ENCODE measurements at regions not wholly inside any gene's neighbourhood (a gene's known extent, or its start where the extent isn't known, plus 50 kb on each side); places are given as distances from the start of the nearest gene placed in this dataset.

DNA sequence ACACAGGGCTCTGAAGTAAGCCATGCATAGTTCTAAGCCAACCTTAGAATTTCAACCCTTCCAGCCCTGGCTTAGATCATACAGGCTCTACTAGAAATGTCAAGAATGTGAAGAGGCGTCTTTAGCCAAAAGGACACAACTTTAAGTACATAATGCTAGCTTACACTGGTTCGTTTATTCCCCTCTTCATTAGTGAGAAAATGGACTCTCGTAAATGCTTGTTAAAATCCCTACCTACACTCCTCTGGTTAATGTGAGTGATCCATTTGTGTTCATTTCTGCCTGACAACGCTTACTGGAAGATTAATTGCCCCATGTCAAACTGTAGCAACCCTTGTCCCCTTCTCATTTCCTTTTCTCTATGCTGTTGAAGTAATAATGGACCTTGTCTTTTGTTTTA is 149.3 kb upstream of the POU5F2 start (continued):
- no peak for TF ChIP-seq ZNF614 (CRISPR knock-in tag; IDR thresholded peaks at IDR 0.05; ENCODE audit: borderline replicate concordance)

DNA sequence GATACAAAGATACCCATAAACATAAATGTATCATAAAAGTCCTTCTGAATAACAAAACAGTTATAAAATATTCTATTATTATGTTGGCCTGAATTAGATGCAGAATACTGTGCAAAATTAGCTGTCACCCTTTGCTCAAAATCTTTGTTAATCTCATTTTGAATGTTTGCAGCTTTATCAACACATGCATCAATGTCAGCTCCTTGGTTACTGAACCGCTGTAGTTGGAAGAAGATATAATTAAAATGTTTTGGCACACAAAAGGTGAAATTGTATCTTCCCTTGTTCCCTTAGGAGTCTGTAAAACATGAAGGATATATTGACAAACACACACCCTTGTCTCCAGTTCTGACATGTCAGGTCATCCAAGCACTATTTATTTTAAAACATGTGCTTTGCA is 146.3 kb upstream of the POU5F2 start:
- DNase-seq (ENCODE audit: low spot score) (no peak), FAIRE-seq (no peak), ATAC-seq (no peak)
- H3K4me2 ChIP-seq (ENCODE audit: low read depth, low read length), result no peak overlapping the region
- ChIA-PET POLR2A (no interaction called here), CTCF (ENCODE audit: low intra/inter-chr PET ratio, low total read pairs) (no interaction called here)
- 95% methylated on average over 1 of the region's 1 CpG for WGBS (ENCODE audit: low lambda C conversion rate)
- H4K20me1 ChIP-seq (ENCODE audit: insufficient read depth, low read length), result no peaks in the 10 kb centered on the region
- H3K27ac ChIP-seq (ENCODE audit: extremely low read length, insufficient read depth, low read length), result no peak overlapping the region
- H3K79me2 ChIP-seq (ENCODE audit: insufficient read depth, low read length), result no peaks in the 10 kb centered on the region
- no peaks in the 10 kb centered on the region for H3K9me3 ChIP-seq (ENCODE audit: low read length)
- H3K27me3 ChIP-seq (ENCODE audit: control insufficient read depth in 1 of 2, insufficient read depth in 2 of 2, low read length in 2 of 2), result no peaks in the 10 kb centered on the region
- TF ChIP-seq NRL (CRISPR knock-in tag; IDR thresholded peaks at IDR 0.05; ENCODE audit: borderline replicate concordance), result no peak
- TF ChIP-seq RBM39 (IDR thresholded peaks at IDR 0.05; ENCODE audit: low read depth, low read length, poor library complexity, severe bottlenecking), result no peak
- no peak for TF ChIP-seq HOXA7 (CRISPR knock-in tag; IDR thresholded peaks at IDR 0.05)
- H3K4me1 ChIP-seq (ENCODE audit: insufficient read depth, low read length), result peaks cover 28% of the 10 kb centered on the region
- no peak overlapping the region for H3K9ac ChIP-seq (ENCODE audit: insufficient read depth, low read depth, low read length)
- intact Hi-C loops (cut with micrococcal nuclease; ENCODE audit: unreplicated experiment) (no loop called here), in situ Hi-C loops (cut with HindIII; ENCODE audit: extremely low pct_ligation_motif_present, low pct_unique_long_range_greater_than_20kb) (no loop called here)
- H3K36me3 ChIP-seq (replicated peaks in 1 of 2; ENCODE audit: control insufficient read depth in 1 of 2, insufficient read depth in 2 of 2, low read length in 2 of 2), result no peaks in the 10 kb centered on the region
- no peak overlapping the region for H2AFZ ChIP-seq (ENCODE audit: low read length)
- no peak overlapping the region for H3K4me3 ChIP-seq (replicated peaks in 1 of 3; ENCODE audit: insufficient read depth in 1 of 3, low read depth in 2 of 3, low read length in 3 of 3)
- BruUV-seq (replicated peaks), result no TSS peak

DNA sequence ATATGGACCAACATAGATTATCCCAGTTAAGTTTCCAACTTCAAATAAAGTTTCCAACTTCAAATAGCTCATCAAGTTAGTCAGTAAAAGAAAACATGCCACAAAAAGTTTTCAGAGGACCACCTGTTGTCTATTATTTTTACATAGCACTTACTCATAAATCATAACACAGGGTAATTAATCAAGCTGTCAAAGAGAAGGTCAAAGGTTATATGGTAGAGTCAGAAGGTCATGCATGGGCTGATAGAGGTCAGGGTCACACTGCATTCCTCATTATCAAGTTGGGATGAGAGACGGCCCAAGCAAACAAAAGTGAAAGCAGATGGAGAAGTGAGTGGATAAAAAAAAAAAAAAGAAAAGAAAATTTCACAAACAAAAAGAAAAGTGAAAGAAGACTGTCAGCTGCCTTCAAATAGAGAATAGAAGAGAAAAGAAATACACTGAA is 145.5 kb upstream of the POU5F2 start:
- no peaks in the 10 kb centered on the region for H3K9me3 ChIP-seq (ENCODE audit: low read length)
- intact Hi-C loops (cut with micrococcal nuclease; ENCODE audit: unreplicated experiment), result no loop called here
- ChIA-PET POLR2A (no interaction called here), CTCF (ENCODE audit: low intra/inter-chr PET ratio, low total read pairs) (no interaction called here)
- no peaks in the 10 kb centered on the region for H3K27me3 ChIP-seq (ENCODE audit: control insufficient read depth in 1 of 2, insufficient read depth in 2 of 2, low read length in 2 of 2)
- WGBS (ENCODE audit: low lambda C conversion rate), result 58% methylated on average over 1 of the region's 1 CpG
- H2AFZ ChIP-seq (ENCODE audit: low read length), result no peak overlapping the region
- FAIRE-seq, result no peak
- no peak for ATAC-seq
- no peak overlapping the region for H3K9ac ChIP-seq (ENCODE audit: insufficient read depth, low read depth, low read length)
- H3K27ac ChIP-seq (ENCODE audit: extremely low read length, insufficient read depth, low read length), result no peak overlapping the region
- no TSS peak for BruUV-seq (replicated peaks)
- H3K4me1 ChIP-seq (ENCODE audit: insufficient read depth, low read length), result peaks cover 23% of the 10 kb centered on the region
- H3K79me2 ChIP-seq (ENCODE audit: insufficient read depth, low read length), result no peaks in the 10 kb centered on the region
- no peaks in the 10 kb centered on the region for H4K20me1 ChIP-seq (ENCODE audit: insufficient read depth, low read length)
- H3K36me3 ChIP-seq (replicated peaks in 1 of 2; ENCODE audit: control insufficient read depth in 1 of 2, insufficient read depth in 2 of 2, low read length in 2 of 2), result no peaks in the 10 kb centered on the region
- H3K4me2 ChIP-seq (ENCODE audit: low read depth, low read length), result no peak overlapping the region
- in situ Hi-C loops (cut with HindIII; ENCODE audit: extremely low pct_ligation_motif_present, low pct_unique_long_range_greater_than_20kb), result no loop called here
- no peak overlapping the region for H3K4me3 ChIP-seq (replicated peaks in 1 of 3; ENCODE audit: insufficient read depth in 1 of 3, low read depth in 2 of 3, low read length in 3 of 3)
- DNase-seq (ENCODE audit: low spot score), result no peak
- no peak for TF ChIP-seq CBX1 (IDR thresholded peaks at IDR 0.05; ENCODE audit: low read depth)
- no peak for TF ChIP-seq FOXP1 (IDR thresholded peaks at IDR 0.05)
- TF ChIP-seq FOXP1 (CRISPR knock-in tag; IDR thresholded peaks at IDR 0.05), result no peak
- TF ChIP-seq, protein P1, sequence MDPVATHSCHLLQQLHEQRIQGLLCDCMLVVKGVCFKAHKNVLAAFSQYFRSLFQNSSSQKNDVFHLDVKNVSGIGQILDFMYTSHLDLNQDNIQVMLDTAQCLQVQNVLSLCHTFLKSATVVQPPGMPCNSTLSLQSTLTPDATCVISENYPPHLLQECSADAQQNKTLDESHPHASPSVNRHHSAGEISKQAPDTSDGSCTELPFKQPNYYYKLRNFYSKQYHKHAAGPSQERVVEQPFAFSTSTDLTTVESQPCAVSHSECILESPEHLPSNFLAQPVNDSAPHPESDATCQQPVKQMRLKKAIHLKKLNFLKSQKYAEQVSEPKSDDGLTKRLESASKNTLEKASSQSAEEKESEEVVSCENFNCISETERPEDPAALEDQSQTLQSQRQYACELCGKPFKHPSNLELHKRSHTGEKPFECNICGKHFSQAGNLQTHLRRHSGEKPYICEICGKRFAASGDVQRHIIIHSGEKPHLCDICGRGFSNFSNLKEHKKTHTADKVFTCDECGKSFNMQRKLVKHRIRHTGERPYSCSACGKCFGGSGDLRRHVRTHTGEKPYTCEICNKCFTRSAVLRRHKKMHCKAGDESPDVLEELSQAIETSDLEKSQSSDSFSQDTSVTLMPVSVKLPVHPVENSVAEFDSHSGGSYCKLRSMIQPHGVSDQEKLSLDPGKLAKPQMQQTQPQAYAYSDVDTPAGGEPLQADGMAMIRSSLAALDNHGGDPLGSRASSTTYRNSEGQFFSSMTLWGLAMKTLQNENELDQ (CRISPR knock-in tag; IDR thresholded peaks at IDR 0.05; ENCODE audit: borderline replicate concordance), result no peak
- TF ChIP-seq NR2F6 (IDR thresholded peaks at IDR 0.05), result peak; percentile 60
- peak; percentile 49; the same call in 1 of the 2 replicates for TF ChIP-seq NR2F6 (CRISPR knock-in tag; IDR thresholded peaks at IDR 0.05)
- TF ChIP-seq, protein P2, sequence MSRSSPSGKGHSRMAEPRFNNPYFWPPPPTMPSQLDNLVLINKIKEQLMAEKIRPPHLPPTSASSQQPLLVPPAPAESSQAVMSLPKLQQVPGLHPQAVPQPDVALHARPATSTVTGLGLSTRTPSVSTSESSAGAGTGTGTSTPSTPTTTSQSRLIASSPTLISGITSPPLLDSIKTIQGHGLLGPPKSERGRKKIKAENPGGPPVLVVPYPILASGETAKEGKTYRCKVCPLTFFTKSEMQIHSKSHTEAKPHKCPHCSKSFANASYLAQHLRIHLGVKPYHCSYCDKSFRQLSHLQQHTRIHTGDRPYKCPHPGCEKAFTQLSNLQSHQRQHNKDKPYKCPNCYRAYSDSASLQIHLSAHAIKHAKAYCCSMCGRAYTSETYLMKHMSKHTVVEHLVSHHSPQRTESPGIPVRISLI (CRISPR knock-in tag; IDR thresholded peaks at IDR 0.05; ENCODE audit: borderline replicate concordance), result no peak
- 0 out of 2 replicates have a peak, but pooled peaks have one; percentile 48 for TF ChIP-seq NR2F2 (IDR thresholded peaks at IDR 0.05; ENCODE audit: borderline replicate concordance, low read depth)
- TF ChIP-seq SNAPC2 (CRISPR knock-in tag; IDR thresholded peaks at IDR 0.05), result no peak
- no peak for TF ChIP-seq SP5 (CRISPR knock-in tag; IDR thresholded peaks at IDR 0.05; ENCODE audit: borderline replicate concordance, low read depth)
- no peak for TF ChIP-seq ZNF816 (CRISPR knock-in tag; IDR thresholded peaks at IDR 0.05; ENCODE audit: borderline replicate concordance)
- TF ChIP-seq BRD4 (CRISPR knock-in tag; IDR thresholded peaks at IDR 0.05), result no peak
- TF ChIP-seq ZNF530 (CRISPR knock-in tag; IDR thresholded peaks at IDR 0.05; ENCODE audit: low read depth), result no peak

Data from HepG2 (cell line).